HUES6 (cell line): ENCODE measurements at regions not wholly inside any gene's neighbourhood (a gene's known extent, or its start where the extent isn't known, plus 50 kb on each side); places are given as distances from the start of the nearest gene placed in this dataset.
"Not testable (repeated sequence)": the region's sequence is repeated elsewhere in the genome, so short reads cannot be mapped to it uniquely, and the experiment has no call there.

ENCODE experiments used
- H3K27ac ChIP-seq: 2 replicates; pipeline ENCODE4 v1.7.0; 2013; ENCODE audit warnings: low read depth, mild to moderate bottlenecking, low read length, inconsistent platforms
- H3K27me3 ChIP-seq: 2 replicates; pipeline ENCODE4 v1.6.1; 2013; ENCODE audit warnings: low read length; ENCODE audit not compliant: control insufficient read depth, insufficient read depth
- H3K36me3 ChIP-seq: 2 replicates; pipeline ENCODE4 v1.6.1; 2013; ENCODE audit warnings: low read length; ENCODE audit not compliant: control insufficient read depth, insufficient read depth
- H3K4me1 ChIP-seq: 2 replicates; pipeline ENCODE4 v1.6.1; 2013; ENCODE audit warnings: low read length; ENCODE audit not compliant: control insufficient read depth, insufficient read depth
- H3K4me3 ChIP-seq: 2 replicates; pipeline ENCODE4 v1.5.1; 2013; ENCODE audit warnings: low read depth, low read length
- H3K9ac ChIP-seq: one replicate; pipeline ENCODE4 v1.6.1; 2013; ENCODE audit warnings: mild to moderate bottlenecking, low read length
- H3K9me3 ChIP-seq: 2 replicates; pipeline ENCODE4 v1.6.1; 2013; ENCODE audit warnings: low read depth, low read length; ENCODE audit not compliant: control insufficient read depth, insufficient read depth

GRCh38 chr15:96052572-96053030 lies 277.9 kb upstream of the NR2F2 start:
- Histone ChIP-seq H3K27me3 (peaks cover 91% of the 10 kb centered on the region), H3K4me3 (peak overlapping the region; percentile 63), H3K27ac (no peak overlapping the region), H3K9ac (peak overlapping the region; percentile 13), H3K9me3 (no peaks in the 10 kb centered on the region), H3K4me1 (peaks cover 11% of the 10 kb centered on the region), H3K36me3 (no peaks in the 10 kb centered on the region)

- Histone ChIP-seq H3K9ac (peak overlapping the region; percentile 13), H3K4me1 (peaks cover 11% of the 10 kb centered on the region), H3K27ac (no peak overlapping the region), H3K36me3 (no peaks in the 10 kb centered on the region), H3K9me3 (no peaks in the 10 kb centered on the region), H3K27me3 (peaks cover 93% of the 10 kb centered on the region), H3K4me3 (peak overlapping the region; percentile 63)
These were observed 277.3 kb upstream of the NR2F2 start for GRCh38 chr15:96053031-96053780.

DNA sequence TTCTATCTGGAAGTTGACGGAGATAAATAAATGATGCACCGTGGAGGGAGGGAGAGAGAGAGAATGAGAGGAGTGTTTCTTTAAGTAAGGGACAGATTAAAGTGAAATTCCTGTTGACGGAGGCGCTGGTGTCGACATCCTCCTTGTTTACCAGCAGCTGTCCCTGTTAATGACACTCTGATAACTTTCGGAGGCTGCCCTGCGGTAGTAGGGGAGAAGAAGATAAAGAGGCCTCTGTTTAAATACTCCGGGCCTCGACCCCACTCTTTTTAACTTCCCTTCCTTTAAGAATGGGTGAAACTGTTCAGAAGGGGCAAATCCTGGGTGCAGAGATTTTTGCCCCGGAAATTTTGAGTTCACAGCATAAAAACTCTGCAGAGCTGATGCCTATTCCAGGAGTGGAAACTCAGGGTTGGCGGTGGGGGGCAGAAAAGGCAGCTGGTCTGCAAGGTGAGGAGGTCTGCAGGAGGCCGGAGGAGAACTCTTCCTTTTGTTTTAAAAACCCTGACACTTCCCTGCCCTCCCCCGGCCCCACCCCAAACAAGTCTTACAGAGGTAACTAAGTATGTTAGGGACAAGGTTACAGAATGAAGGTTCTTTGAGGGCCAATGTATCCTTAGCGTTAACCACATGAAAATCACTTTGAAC lies 276.6 kb upstream of the NR2F2 start:
- Histone ChIP-seq H3K27me3 (peaks cover 92% of the 10 kb centered on the region), H3K27ac (no peak overlapping the region), H3K4me1 (peaks cover 11% of the 10 kb centered on the region), H3K36me3 (no peaks in the 10 kb centered on the region), H3K9ac (no peak overlapping the region), H3K4me3 (peak overlapping the region; percentile 63), H3K9me3 (no peaks in the 10 kb centered on the region)

- Histone ChIP-seq H3K9me3 (no peaks in the 10 kb centered on the region), H3K9ac (no peak overlapping the region), H3K27me3 (peaks cover 88% of the 10 kb centered on the region), H3K36me3 (no peaks in the 10 kb centered on the region), H3K4me3 (no peak overlapping the region), H3K4me1 (peaks cover 11% of the 10 kb centered on the region), H3K27ac (no peak overlapping the region)
These were observed 275.9 kb upstream of the NR2F2 start for GRCh38 chr15:96054621-96055020.

- no peak overlapping the region for H3K4me3 ChIP-seq
- H3K27me3 ChIP-seq, result peaks cover 64% of the 10 kb centered on the region
- no peaks in the 10 kb centered on the region for H3K36me3 ChIP-seq
- no peaks in the 10 kb centered on the region for H3K9me3 ChIP-seq
- peaks cover 4% of the 10 kb centered on the region; the same call in 1 of the 2 replicates for H3K4me1 ChIP-seq
- H3K27ac ChIP-seq, result no peak overlapping the region
- H3K9ac ChIP-seq, result no peak overlapping the region
These were observed 272.2 kb upstream of the NR2F2 start for GRCh38 chr15:96058103-96058851.

GRCh38 chr15:96058852-96059103 lies 271.7 kb upstream of the NR2F2 start:
- H3K4me3 ChIP-seq, H3K27ac ChIP-seq, H3K9me3 ChIP-seq, H3K4me1 ChIP-seq, H3K9ac ChIP-seq, H3K36me3 ChIP-seq: not testable (repeated sequence)
- peaks cover 59% of the 10 kb centered on the region for H3K27me3 ChIP-seq

DNA sequence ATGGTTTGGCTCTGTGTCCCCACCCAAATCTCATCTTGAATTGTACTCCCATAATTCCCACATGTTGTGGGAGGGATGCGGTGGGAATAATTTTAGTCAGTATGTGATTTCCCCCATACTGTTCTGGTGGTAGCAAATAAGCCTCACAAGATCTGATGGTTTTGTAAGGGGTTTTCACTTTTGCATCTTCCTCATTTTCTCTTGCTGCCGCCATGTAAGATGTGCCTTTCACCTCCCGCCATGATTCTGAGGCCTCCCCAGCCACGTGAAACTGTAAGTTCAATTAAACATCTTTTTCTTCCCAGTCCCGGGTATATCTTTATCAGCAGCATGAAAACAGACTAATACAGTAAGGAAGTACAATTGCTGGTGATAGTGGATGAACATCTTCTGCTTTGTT lies 269.9 kb upstream of the NR2F2 start:
- not testable (repeated sequence) for H3K36me3 ChIP-seq, H3K9me3 ChIP-seq, H3K4me1 ChIP-seq, H3K9ac ChIP-seq, H3K27ac ChIP-seq, H3K4me3 ChIP-seq
- peaks cover 42% of the 10 kb centered on the region for H3K27me3 ChIP-seq

DNA sequence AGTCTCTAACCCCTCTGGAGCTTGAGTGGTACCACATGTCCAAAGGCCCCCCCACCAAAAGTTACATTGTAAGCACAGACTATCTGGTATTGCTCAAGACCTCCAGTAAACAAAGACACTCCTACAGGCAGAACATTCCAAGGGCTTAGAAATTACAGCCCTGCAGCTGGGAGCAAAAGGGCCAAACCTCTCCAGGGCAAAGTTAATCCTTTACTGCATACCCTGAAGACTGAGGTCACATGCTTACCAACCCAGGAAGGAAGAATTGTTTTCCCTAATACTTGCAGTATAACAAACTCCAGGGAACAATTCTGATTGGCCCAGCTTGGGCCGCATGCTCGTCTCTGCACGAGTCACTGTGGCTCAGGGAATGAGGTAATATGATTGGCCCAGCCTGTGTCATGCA lies 266.1 kb upstream of the NR2F2 start:
- H3K4me3 ChIP-seq, result no peak overlapping the region
- no peaks in the 10 kb centered on the region for H3K4me1 ChIP-seq

DNA sequence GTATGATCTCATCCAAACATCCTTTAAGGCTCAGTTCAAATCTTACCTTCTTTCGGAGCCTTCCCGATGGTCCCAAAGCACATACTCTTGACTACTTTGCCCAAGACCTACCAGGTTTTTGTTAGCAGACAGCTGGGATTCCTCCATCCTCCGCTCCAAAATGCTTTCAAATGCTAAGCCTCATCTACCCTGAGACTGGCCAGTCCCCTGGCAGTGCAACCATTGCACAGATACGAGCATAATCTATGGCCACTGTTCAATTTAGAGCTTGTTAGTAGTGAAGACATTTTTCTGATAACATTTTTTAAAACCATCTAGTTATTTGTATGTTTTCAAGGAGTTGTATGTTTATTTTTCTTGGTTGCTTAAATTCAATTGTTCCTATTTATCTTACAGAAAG lies 264.4 kb upstream of the NR2F2 start:
- Histone ChIP-seq H3K4me1 (no peaks in the 10 kb centered on the region), H3K27ac (no peak overlapping the region), H3K4me3 (no peak overlapping the region), H3K27me3 (no peaks in the 10 kb centered on the region; the same call in 1 of the 2 replicates), H3K36me3 (no peaks in the 10 kb centered on the region), H3K9me3 (no peaks in the 10 kb centered on the region), H3K9ac (no peak overlapping the region)

More for the DNA sequence above, 266.1 kb upstream of the NR2F2 start:
- Histone ChIP-seq H3K9ac (no peak overlapping the region), H3K36me3 (no peaks in the 10 kb centered on the region), H3K27me3 (peaks cover 10% of the 10 kb centered on the region), H3K27ac (no peak overlapping the region), H3K9me3 (no peaks in the 10 kb centered on the region)

- Histone ChIP-seq H3K27me3 (no peaks in the 10 kb centered on the region; the same call in 1 of the 2 replicates), H3K9ac (no peak overlapping the region), H3K4me3 (no peak overlapping the region), H3K9me3 (no peaks in the 10 kb centered on the region), H3K27ac (no peak overlapping the region), H3K36me3 (no peaks in the 10 kb centered on the region), H3K4me1 (no peaks in the 10 kb centered on the region)
These were observed 263.5 kb upstream of the NR2F2 start for GRCh38 chr15:96066852-96067495.

- Histone ChIP-seq H3K9me3 (no peaks in the 10 kb centered on the region), H3K27me3 (no peaks in the 10 kb centered on the region; the same call in 1 of the 2 replicates), H3K4me3 (no peak overlapping the region), H3K9ac (no peak overlapping the region), H3K36me3 (no peaks in the 10 kb centered on the region), H3K27ac (no peak overlapping the region), H3K4me1 (no peaks in the 10 kb centered on the region)
These were observed 262.8 kb upstream of the NR2F2 start for GRCh38 chr15:96067677-96068076.
